Immature natural killer cell (primary cell): ENCODE measurements at regions not wholly inside any gene's neighbourhood (a gene's known extent, or its start where the extent isn't known, plus 50 kb on each side); places are given as distances from the start of the nearest gene placed in this dataset.
A peak's percentile ranks its signal among the peaks of the same experiment; 100 is the strongest.

Experiments
- DNase-seq, 3 donors: peaks; one replicate each; pipeline ENCODE4 v3.0.0; 2022; ENCODE audit warnings: mixed read lengths in 1 of 3
- H3K27ac Mint-ChIP-seq, 6 donors: one replicate each; pipeline ENCODE4 v1.8.0; 2020; ENCODE audit warnings: mixed read lengths in 6 of 6, mild to moderate bottlenecking in 5 of 6, inconsistent platforms in 4 of 6, moderate library complexity in 3 of 6
- H3K27me3 Mint-ChIP-seq, 3 donors: one replicate each; pipeline ENCODE4 v1.8.0; 2020 to 2021; ENCODE audit warnings: low read depth in 3 of 3, mild to moderate bottlenecking in 3 of 3, mixed read lengths in 3 of 3, moderate library complexity in 3 of 3, inconsistent platforms in 1 of 3
- H3K36me3 Mint-ChIP-seq, 3 donors: one replicate each; pipeline ENCODE4 v1.8.0; 2020; ENCODE audit warnings: mixed read lengths in 3 of 3, inconsistent platforms in 2 of 3, mild to moderate bottlenecking in 2 of 3
- H3K4me1 Mint-ChIP-seq, 2 donors: one replicate each; pipeline ENCODE4 v1.8.0; 2020; ENCODE audit warnings: inconsistent platforms in 2 of 2, mild to moderate bottlenecking in 2 of 2, mixed read lengths in 2 of 2, moderate library complexity in 1 of 2
- H3K4me3 Mint-ChIP-seq, 5 donors: one replicate each; pipeline ENCODE4 v1.8.0; 2020; ENCODE audit warnings: mild to moderate bottlenecking in 5 of 5, mixed read lengths in 5 of 5, inconsistent platforms in 3 of 5, moderate library complexity in 3 of 5
- H3K9me3 Mint-ChIP-seq, 6 donors: one replicate each; pipeline ENCODE4 v1.8.0; 2020; ENCODE audit warnings: mild to moderate bottlenecking in 6 of 6, mixed read lengths in 6 of 6, inconsistent platforms in 4 of 6, moderate library complexity in 3 of 6

GRCh38 chr1:61602663-61603062 is 122.3 kb downstream of the TM2D1 start:
- Mint-ChIP-seq H3K27me3 (peaks cover 0 to 9% (median 7%) of the 10 kb centered on the region in 3 donors), H3K27ac (no peak overlapping the region), H3K4me3 (no peak overlapping the region), H3K36me3 (no peaks in the 10 kb centered on the region), H3K9me3 (no peaks in the 10 kb centered on the region), H3K4me1 (no peaks in the 10 kb centered on the region)
- DNase-seq: no peak

DNA sequence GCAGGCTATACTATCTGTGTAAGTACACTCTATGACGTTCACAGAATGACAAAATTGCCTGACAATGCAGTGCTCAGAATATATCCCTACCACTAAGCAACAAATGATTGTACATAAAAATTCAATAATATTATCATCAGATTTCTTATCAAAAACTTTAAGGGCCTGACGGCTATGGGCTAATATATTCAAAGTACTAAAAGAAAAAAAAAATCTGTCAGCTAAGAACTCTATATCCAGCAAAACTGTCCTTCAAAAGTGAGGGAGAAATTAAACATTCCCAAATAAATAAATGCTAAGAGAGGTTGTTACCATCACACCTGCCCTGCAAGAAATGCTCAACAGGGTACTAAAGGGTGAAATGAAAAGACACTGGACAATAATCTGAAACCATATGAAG is 127.3 kb downstream of the TM2D1 start:
- DNase-seq: no peak
- Mint-ChIP-seq H3K36me3 (no peaks in the 10 kb centered on the region), H3K4me1 (no peaks in the 10 kb centered on the region), H3K27me3 (peaks cover 3 to 13% (median 8%) of the 10 kb centered on the region in 3 donors), H3K4me3 (no peak overlapping the region), H3K9me3 (no peaks in the 10 kb centered on the region), H3K27ac (no peak overlapping the region)

- no peak overlapping the region for H3K4me3 Mint-ChIP-seq
- no peaks in the 10 kb centered on the region for H3K4me1 Mint-ChIP-seq
- no peak for DNase-seq
- H3K9me3 Mint-ChIP-seq: no peaks in the 10 kb centered on the region
- H3K27me3 Mint-ChIP-seq: peaks cover 2 to 12% (median 3%) of the 10 kb centered on the region in 3 donors
- H3K27ac Mint-ChIP-seq: no peak overlapping the region
- no peaks in the 10 kb centered on the region for H3K36me3 Mint-ChIP-seq
Measured at GRCh38 chr1:61593331-61593730, 131.6 kb downstream of the TM2D1 start.

DNA sequence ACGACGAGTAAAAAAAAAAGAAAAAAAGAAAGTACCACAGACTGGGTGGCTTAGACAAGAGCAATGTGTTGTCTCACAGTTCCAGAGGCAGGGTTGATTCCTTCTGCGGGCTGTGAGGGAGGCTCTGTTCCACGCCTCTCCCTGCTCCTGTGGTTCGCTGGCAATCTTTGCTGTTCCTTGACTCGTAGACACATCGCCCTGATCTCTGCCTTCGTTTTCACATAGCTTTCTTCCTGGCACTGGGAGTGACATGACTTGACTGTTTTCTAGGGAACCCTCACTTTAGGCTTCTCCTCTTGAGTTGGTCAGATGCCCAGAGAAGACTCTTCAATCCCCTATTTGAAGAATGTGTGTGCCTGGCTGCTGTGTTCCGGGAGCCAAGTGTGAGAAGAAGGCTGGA is 133.6 kb downstream of the TM2D1 start:
- Mint-ChIP-seq H3K27me3 (peaks cover 0 to 6% (median 2%) of the 10 kb centered on the region in 3 donors), H3K27ac (no peak overlapping the region), H3K36me3 (no peaks in the 10 kb centered on the region), H3K4me3 (no peak overlapping the region), H3K9me3 (no peaks in the 10 kb centered on the region), H3K4me1 (no peaks in the 10 kb centered on the region)
- DNase-seq: no peak

GRCh38 chr1:61588736-61589672 is 135.9 kb downstream of the TM2D1 start:
- no peaks in the 10 kb centered on the region for H3K36me3 Mint-ChIP-seq
- H3K27ac Mint-ChIP-seq: no peak overlapping the region
- no peaks in the 10 kb centered on the region for H3K9me3 Mint-ChIP-seq
- H3K4me3 Mint-ChIP-seq: no peak overlapping the region
- no peaks in the 10 kb centered on the region for H3K4me1 Mint-ChIP-seq
- peak; percentile 0 to 14 (median 11) for DNase-seq
- peaks cover 0 to 6% (median 0%) of the 10 kb centered on the region in 3 donors for H3K27me3 Mint-ChIP-seq

DNA sequence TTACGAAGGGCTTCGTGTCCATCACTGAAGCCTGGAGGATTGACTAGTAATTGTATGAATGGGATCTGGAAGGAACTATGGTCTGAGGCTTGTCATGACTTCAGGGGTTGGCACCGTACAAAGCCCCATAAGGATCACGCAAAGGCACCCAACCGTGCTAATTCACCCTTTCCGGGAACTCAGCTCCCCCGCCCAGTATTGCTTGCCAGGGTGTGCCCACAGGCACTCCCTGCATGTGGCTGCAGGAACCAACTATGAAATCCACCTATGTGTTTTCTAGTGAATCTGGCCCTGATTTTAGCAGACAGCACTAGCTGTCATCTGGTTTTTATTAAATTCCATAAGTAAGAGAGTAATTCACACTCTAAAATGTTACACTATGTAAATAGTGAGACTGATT is 139.2 kb downstream of the TM2D1 start:
- Mint-ChIP-seq H3K27ac (no peak overlapping the region), H3K4me3 (no peak overlapping the region), H3K36me3 (no peaks in the 10 kb centered on the region), H3K4me1 (no peaks in the 10 kb centered on the region), H3K9me3 (no peaks in the 10 kb centered on the region), H3K27me3 (peaks cover 0 to 2% (median 0%) of the 10 kb centered on the region in 3 donors)
- no peak for DNase-seq

- Mint-ChIP-seq H3K36me3 (no peaks in the 10 kb centered on the region), H3K4me1 (no peaks in the 10 kb centered on the region), H3K27ac (no peak overlapping the region), H3K27me3 (peaks cover 0 to 2% (median 0%) of the 10 kb centered on the region in 3 donors), H3K9me3 (no peaks in the 10 kb centered on the region), H3K4me3 (no peak overlapping the region)
- no peak for DNase-seq
Measured at GRCh38 chr1:61583703-61584102, 141.2 kb downstream of the TM2D1 start.

GRCh38 chr1:61581251-61581650 is 143.7 kb downstream of the TM2D1 start:
- peaks cover 0 to 2% (median 0%) of the 10 kb centered on the region in 6 donors for H3K9me3 Mint-ChIP-seq
- no peak overlapping the region for H3K27ac Mint-ChIP-seq
- no peak for DNase-seq
- H3K27me3 Mint-ChIP-seq: peaks cover 0 to 5% (median 3%) of the 10 kb centered on the region in 3 donors
- H3K4me1 Mint-ChIP-seq: no peaks in the 10 kb centered on the region
- H3K36me3 Mint-ChIP-seq: no peaks in the 10 kb centered on the region
- no peak overlapping the region for H3K4me3 Mint-ChIP-seq

DNA sequence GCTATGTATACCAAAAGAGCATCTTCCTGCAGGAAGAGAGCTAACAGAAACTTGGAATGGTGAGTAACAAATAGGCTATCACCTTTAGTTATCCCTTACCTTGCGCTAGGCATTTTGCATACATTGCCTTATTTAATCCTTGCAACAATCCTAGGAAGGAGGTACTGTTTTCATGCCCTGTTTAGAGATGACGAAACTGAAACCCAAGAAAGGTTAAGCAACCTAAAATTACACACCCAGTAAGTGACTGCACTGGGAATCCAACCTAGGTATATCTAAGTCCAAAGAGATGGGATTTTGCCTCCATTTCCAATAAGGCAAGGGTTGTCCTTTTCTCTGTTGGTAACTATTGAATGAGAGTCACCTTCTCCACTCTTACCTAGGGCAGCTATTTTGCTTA is 144.5 kb downstream of the TM2D1 start:
- no peak for DNase-seq
- H3K4me1 Mint-ChIP-seq: no peaks in the 10 kb centered on the region
- H3K4me3 Mint-ChIP-seq: no peak overlapping the region
- H3K27ac Mint-ChIP-seq: no peak overlapping the region
- H3K27me3 Mint-ChIP-seq: peaks cover 0 to 5% (median 3%) of the 10 kb centered on the region in 3 donors
- peaks cover 0 to 2% (median 0%) of the 10 kb centered on the region in 6 donors for H3K9me3 Mint-ChIP-seq
- no peaks in the 10 kb centered on the region for H3K36me3 Mint-ChIP-seq

GRCh38 chr1:61579802-61580201 is 145.1 kb downstream of the TM2D1 start:
- no peaks in the 10 kb centered on the region for H3K36me3 Mint-ChIP-seq
- no peak overlapping the region for H3K4me3 Mint-ChIP-seq
- H3K27ac Mint-ChIP-seq: peak overlapping the region in 1 of 6 donors; percentile 51
- H3K27me3 Mint-ChIP-seq: peaks cover 0 to 6% (median 3%) of the 10 kb centered on the region in 3 donors
- DNase-seq: no peak
- no peaks in the 10 kb centered on the region for H3K4me1 Mint-ChIP-seq
- peaks cover 0 to 2% (median 0%) of the 10 kb centered on the region in 6 donors for H3K9me3 Mint-ChIP-seq

DNA sequence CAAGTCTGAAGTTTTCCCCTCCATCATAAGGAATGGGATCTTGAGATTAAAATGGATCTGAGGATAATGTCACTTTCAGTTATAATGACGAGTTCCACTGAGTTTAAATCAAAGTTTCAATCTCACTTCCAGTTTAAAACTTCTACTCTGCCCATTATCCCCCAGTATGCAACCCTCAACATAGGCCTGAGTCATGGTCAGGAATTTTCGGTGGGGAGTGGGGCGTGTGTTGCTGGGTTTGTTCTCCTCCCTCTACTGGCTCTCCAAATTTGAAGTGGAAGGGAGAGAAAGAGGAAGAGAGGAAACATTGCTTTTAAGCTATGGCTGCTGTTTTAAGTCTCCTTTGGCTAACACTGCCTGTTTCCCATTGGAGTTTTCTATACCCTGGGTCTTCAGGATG is 152.9 kb downstream of the TM2D1 start:
- DNase-seq: no peak
- Mint-ChIP-seq H3K27ac (no peak overlapping the region), H3K9me3 (no peaks in the 10 kb centered on the region), H3K27me3 (peaks cover 0 to 5% (median 0%) of the 10 kb centered on the region in 3 donors), H3K4me3 (no peak overlapping the region), H3K36me3 (no peaks in the 10 kb centered on the region), H3K4me1 (no peaks in the 10 kb centered on the region)

DNA sequence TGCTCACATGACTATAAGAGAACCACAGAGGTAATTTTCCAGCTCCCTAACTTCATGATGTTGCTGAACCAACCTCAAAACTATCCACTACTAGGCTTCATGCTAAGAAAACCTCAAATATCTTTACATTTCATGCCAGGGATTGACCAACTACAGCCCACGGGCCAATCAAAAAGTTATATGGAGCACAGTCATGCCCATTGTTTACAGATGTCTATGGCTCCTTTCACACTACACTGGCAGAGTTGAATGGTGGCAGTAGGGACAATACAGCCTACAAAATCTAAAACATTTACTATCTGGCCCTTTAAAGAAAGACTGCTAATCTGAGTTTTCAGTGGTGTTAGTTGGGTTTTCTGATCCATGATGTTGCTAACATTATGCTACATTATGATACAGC is 154.8 kb downstream of the TM2D1 start:
- no peak overlapping the region for H3K4me3 Mint-ChIP-seq
- H3K27ac Mint-ChIP-seq: no peak overlapping the region
- DNase-seq: no peak
- H3K9me3 Mint-ChIP-seq: peaks cover 4 to 10% (median 6%) of the 10 kb centered on the region in 6 donors
- H3K27me3 Mint-ChIP-seq: peaks cover 0 to 5% (median 0%) of the 10 kb centered on the region in 3 donors
- no peaks in the 10 kb centered on the region for H3K4me1 Mint-ChIP-seq
- H3K36me3 Mint-ChIP-seq: peaks cover 0 to 2% (median under 1%) of the 10 kb centered on the region in 3 donors

DNA sequence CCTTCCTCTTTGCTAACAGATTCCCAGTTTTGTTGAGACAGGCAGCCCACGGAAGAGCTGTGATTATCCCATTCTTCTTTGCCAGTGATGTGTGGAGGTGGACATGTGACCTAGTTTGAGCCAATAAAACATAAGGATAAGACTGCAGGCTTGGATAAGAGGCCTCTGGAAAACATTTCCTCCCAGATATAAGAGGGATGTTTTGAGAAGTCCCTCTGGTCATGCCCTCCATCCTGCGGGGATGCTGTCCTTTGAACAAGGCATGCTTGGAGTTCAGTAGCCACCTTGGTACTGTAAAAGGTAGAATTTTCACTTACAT is 155.7 kb downstream of the TM2D1 start:
- Mint-ChIP-seq H3K4me3 (no peak overlapping the region), H3K27me3 (peaks cover 0 to 3% (median 0%) of the 10 kb centered on the region in 3 donors), H3K4me1 (no peaks in the 10 kb centered on the region), H3K27ac (no peak overlapping the region), H3K36me3 (peaks cover 2 to 4% (median 3%) of the 10 kb centered on the region in 3 donors), H3K9me3 (peaks cover 8 to 13% (median 10%) of the 10 kb centered on the region in 6 donors)
- DNase-seq: no peak

- peaks cover 8 to 13% (median 10%) of the 10 kb centered on the region in 6 donors for H3K9me3 Mint-ChIP-seq
- H3K27ac Mint-ChIP-seq: no peak overlapping the region
- no peak for DNase-seq
- no peaks in the 10 kb centered on the region for H3K4me1 Mint-ChIP-seq
- peaks cover 0 to 3% (median 0%) of the 10 kb centered on the region in 3 donors for H3K27me3 Mint-ChIP-seq
- H3K4me3 Mint-ChIP-seq: no peak overlapping the region
- H3K36me3 Mint-ChIP-seq: peaks cover 2 to 4% (median 3%) of the 10 kb centered on the region in 3 donors
Measured at GRCh38 chr1:61568460-61569302, 156.3 kb downstream of the TM2D1 start.
